Left ventricle myocardium inferior (tissue), 1 donor: ENCODE measurements at regions not wholly inside any gene's neighbourhood (a gene's known extent, or its start where the extent isn't known, plus 50 kb on each side); places are given as distances from the start of the nearest gene placed in this dataset.

Experiments
- DNase-seq: peaks from one replicate; pipeline ENCODE4 v3.0.0-alpha.2; 2020
- H3K27ac ChIP-seq: fragments of 200-600 bp; replicated peaks from 2 replicates; pipeline ENCODE4 v1.8.0; 2021
- H3K27me3 ChIP-seq: fragments of 200-600 bp; 2 replicates; pipeline ENCODE4 v1.8.0; 2021; ENCODE audit warnings: low read depth
- H3K36me3 ChIP-seq: fragments of 200-600 bp; 2 replicates; pipeline ENCODE4 v1.8.0; 2021
- H3K4me1 ChIP-seq: fragments of 200-600 bp; 2 replicates; pipeline ENCODE4 v1.8.0; 2021
- H3K4me3 ChIP-seq: fragments of 200-600 bp; 2 replicates; pipeline ENCODE4 v1.8.0; 2021; ENCODE audit warnings: mild to moderate bottlenecking, moderate library complexity
- H3K9me3 ChIP-seq: fragments of 200-600 bp; replicated peaks from 2 replicates; pipeline ENCODE4 v1.8.0; 2021
- CTCF ChIP-seq: fragments of 200-600 bp; IDR thresholded peaks from 2 replicates; pipeline ENCODE4 v1.8.0; 2021; ENCODE audit warnings: antibody characterized with exemption, mild to moderate bottlenecking, borderline replicate concordance
- intact Hi-C: fragments of 100-400 bp; cut with micrococcal nuclease; formaldehyde crosslinking; loops from one replicate; pipeline ENCODE4 v1.11.0; 2022
- donor health status: DM: no; HTN: yes; CAD: no; lungs with severe emphysema.

- no peak for TF ChIP-seq CTCF
- H3K36me3 ChIP-seq: no peaks in the 10 kb centered on the region
- no peak overlapping the region for H3K27ac ChIP-seq
- no peaks in the 10 kb centered on the region for H3K9me3 ChIP-seq
- H3K27me3 ChIP-seq: no peaks in the 10 kb centered on the region
- H3K4me1 ChIP-seq: no peaks in the 10 kb centered on the region
- no peak for DNase-seq
- no peak overlapping the region for H3K4me3 ChIP-seq
- intact Hi-C loops: no loop called here
These were observed 1159.3 kb upstream of the TENM3 start for GRCh38 chr4:181083757-181084361.

- Histone ChIP-seq H3K27ac (no peak overlapping the region), H3K4me1 (no peaks in the 10 kb centered on the region), H3K9me3 (peaks cover 9% of the 10 kb centered on the region), H3K36me3 (no peaks in the 10 kb centered on the region), H3K4me3 (no peak overlapping the region), H3K27me3 (no peaks in the 10 kb centered on the region)
- TF ChIP-seq CTCF: no peak
- DNase-seq: no peak
- intact Hi-C loops: no loop called here
These were observed 1157.6 kb upstream of the TENM3 start for GRCh38 chr4:181085557-181085956.

GRCh38 chr4:181105487-181105886, 1137.7 kb upstream of the TENM3 start:
- no peak for TF ChIP-seq CTCF
- no peaks in the 10 kb centered on the region for H3K36me3 ChIP-seq
- no peaks in the 10 kb centered on the region for H3K4me1 ChIP-seq
- H3K4me3 ChIP-seq: no peak overlapping the region
- no peak for DNase-seq
- no peaks in the 10 kb centered on the region for H3K9me3 ChIP-seq
- intact Hi-C loops: no loop called here
- no peak overlapping the region for H3K27ac ChIP-seq
- H3K27me3 ChIP-seq: no peaks in the 10 kb centered on the region

- Histone ChIP-seq H3K9me3 (no peaks in the 10 kb centered on the region), H3K4me3 (no peak overlapping the region), H3K36me3 (no peaks in the 10 kb centered on the region), H3K27me3 (no peaks in the 10 kb centered on the region), H3K27ac (no peak overlapping the region), H3K4me1 (no peaks in the 10 kb centered on the region)
- intact Hi-C loops: no loop called here
- TF ChIP-seq CTCF: no peak
- DNase-seq: no peak
These were observed 1136.8 kb upstream of the TENM3 start for GRCh38 chr4:181106398-181106797.

GRCh38 chr4:181108237-181108636, 1135.0 kb upstream of the TENM3 start:
- Histone ChIP-seq H3K4me1 (no peaks in the 10 kb centered on the region), H3K9me3 (no peaks in the 10 kb centered on the region), H3K27me3 (no peaks in the 10 kb centered on the region), H3K36me3 (no peaks in the 10 kb centered on the region), H3K4me3 (no peak overlapping the region), H3K27ac (no peak overlapping the region)
- TF ChIP-seq CTCF: no peak
- intact Hi-C loops: no loop called here
- DNase-seq: no peak
